GM18951 (cell line): ENCODE measurements at regions not wholly inside any gene's neighbourhood (a gene's known extent, or its start where the extent isn't known, plus 50 kb on each side); places are given as distances from the start of the nearest gene placed in this dataset.

Experiments
- POLR2A ChIP-seq: IDR thresholded peaks from 4 replicates; pipeline ENCODE4 v1.6.1; 2011; ENCODE audit warnings: mild to moderate bottlenecking; ENCODE audit not compliant: insufficient read length, insufficient read depth; ENCODE audit errors: extremely low read depth
- in situ Hi-C: fragments of 300-500 bp; cut with MboI; formaldehyde crosslinking; loops from one replicate; pipeline ENCODE4 v1.12.0; 2022; ENCODE audit warnings: low sequenced_read_pairs, mixed read lengths, inconsistent platforms; ENCODE audit not compliant: unreplicated experiment

- in situ Hi-C loops = no loop called here
- no peak for TF ChIP-seq POLR2A
Measured at GRCh38 chr10:2173327-2173726, 436.0 kb upstream of the ADARB2 start.

- in situ Hi-C loops = no loop called here
- TF ChIP-seq POLR2A = no peak
Measured at GRCh38 chr10:2165771-2166460, 428.6 kb upstream of the ADARB2 start.

GRCh38 chr10:2150288-2150687 is 413.0 kb upstream of the ADARB2 start:
- TF ChIP-seq POLR2A = no peak
- in situ Hi-C loops = no loop called here

- TF ChIP-seq POLR2A = no peak
- in situ Hi-C loops = no loop called here
Measured at GRCh38 chr10:2145926-2146478, 408.7 kb upstream of the ADARB2 start.

- in situ Hi-C loops = no loop called here
- TF ChIP-seq POLR2A = no peak
Measured at GRCh38 chr10:2145491-2145890, 408.2 kb upstream of the ADARB2 start.

GRCh38 chr10:2144584-2144983 is 407.3 kb upstream of the ADARB2 start:
- in situ Hi-C loops = no loop called here
- no peak for TF ChIP-seq POLR2A

GRCh38 chr10:2143213-2143835 is 406.0 kb upstream of the ADARB2 start:
- in situ Hi-C loops = no loop called here
- no peak for TF ChIP-seq POLR2A

GRCh38 chr10:2139746-2140145 is 402.4 kb upstream of the ADARB2 start:
- no peak for TF ChIP-seq POLR2A
- in situ Hi-C loops = no loop called here

- in situ Hi-C loops = no loop called here
- TF ChIP-seq POLR2A = no peak
Measured at GRCh38 chr10:2137549-2138174, 400.3 kb upstream of the ADARB2 start.

- in situ Hi-C loops = no loop called here
Measured at GRCh38 chr10:2130705-2131305, 393.5 kb upstream of the ADARB2 start.

GRCh38 chr10:2128991-2129390 is 391.7 kb upstream of the ADARB2 start:
- in situ Hi-C loops = no loop called here
- TF ChIP-seq POLR2A = no peak

More at GRCh38 chr10:2130705-2131305, 393.5 kb upstream of the ADARB2 start:
- no peak for TF ChIP-seq POLR2A

GRCh38 chr10:2124135-2124534 is 386.8 kb upstream of the ADARB2 start:
- in situ Hi-C loops = no loop called here
- TF ChIP-seq POLR2A = no peak

- in situ Hi-C loops = no loop called here
- no peak for TF ChIP-seq POLR2A
Measured at GRCh38 chr10:2122431-2123124, 385.3 kb upstream of the ADARB2 start.
